H1 (cell line): ENCODE measurements at regions not wholly inside any gene's neighbourhood (a gene's known extent, or its start where the extent isn't known, plus 50 kb on each side); places are given as distances from the start of the nearest gene placed in this dataset.
"Not testable (repeated sequence)": the region's sequence is repeated elsewhere in the genome, so short reads cannot be mapped to it uniquely, and the experiment has no call there.

Source experiments
- CTCF ChIA-PET: fragments of 300-600 bp; sonication (Branson Sonifier 250); formaldehyde crosslinking; loops from one replicate; lab custom pipeline; 2021; ENCODE audit not compliant: partially characterized antibody; lab: Charles Lee
- POLR2A ChIA-PET: fragments of 300-600 bp; sonication (Branson Sonifier 250); formaldehyde crosslinking; loops from one replicate; lab custom pipeline; 2021; ENCODE audit warnings: inconsistent platforms; ENCODE audit not compliant: partially characterized antibody; lab: Charles Lee
- DNase-seq, 2 experiments: peaks; one replicate each; pipeline versions ENCODE4 v3.0.0 to v3.0.0-alpha.2; 2010 to 2022; ENCODE audit warnings: low spot score in 2 of 2, low read depth in 1 of 2, mixed read lengths in 1 of 2
- FAIRE-seq: peaks from 2 replicates; lab custom pipeline; 2011; peaks lifted over from hg19 to GRCh38; lab: Jason Lieb, UNC
- H2AFZ ChIP-seq: 2 replicates; pipeline ENCODE4 v1.8.1; 2012; ENCODE audit warnings: low read length, inconsistent platforms
- H2AK5ac ChIP-seq: 2 replicates; pipeline ENCODE4 v1.6.1; 2013; ENCODE audit warnings: low read depth, low read length
- H2BK120ac ChIP-seq: replicated peaks from 2 replicates; pipeline ENCODE3; 2013; ENCODE audit warnings: low read depth, low read length, inconsistent platforms
- H2BK12ac ChIP-seq: 2 replicates; pipeline ENCODE4 v1.6.1; 2013; ENCODE audit warnings: low read depth, low read length
- H2BK15ac ChIP-seq: 2 replicates; pipeline ENCODE4 v1.6.1; 2013; ENCODE audit warnings: low read length
- H2BK20ac ChIP-seq: 2 replicates; pipeline ENCODE4 v1.6.1; 2013; ENCODE audit warnings: low read length
- H2BK5ac ChIP-seq: 2 replicates; pipeline ENCODE4 v1.6.1; 2013; ENCODE audit warnings: low read depth, low read length
- H3K14ac ChIP-seq: 2 replicates; pipeline ENCODE4 v1.6.1; 2013; ENCODE audit warnings: inconsistent platforms; ENCODE audit not compliant: insufficient read length
- H3K18ac ChIP-seq: 2 replicates; pipeline ENCODE4 v1.6.1; 2013; ENCODE audit warnings: low read length; ENCODE audit errors: extremely low read depth
- H3K23ac ChIP-seq: 2 replicates; pipeline ENCODE4 v1.6.1; 2013; ENCODE audit warnings: inconsistent platforms; ENCODE audit not compliant: insufficient read length
- H3K23me2 ChIP-seq: 2 replicates; pipeline ENCODE4 v1.6.1; 2013; ENCODE audit warnings: low read depth, low read length
- H3K27ac ChIP-seq: 2 replicates; pipeline ENCODE4 v1.6.1; 2011; ENCODE audit warnings: low read depth, low read length, inconsistent platforms
- H3K27me3 ChIP-seq, 4 experiments: replicated peaks in 1 of 4; 1 replicate in 1 of 4; 2 replicates in 3 of 4; pipeline versions ENCODE4 v1.6.1 to v1.8.1; 2011 to 2013; ENCODE audit warnings: low read length in 3 of 4, mild to moderate bottlenecking in 3 of 4, inconsistent platforms in 2 of 4, mixed read lengths in 2 of 4, moderate library complexity in 1 of 4; ENCODE audit not compliant: control insufficient read depth in 3 of 4, insufficient read depth in 3 of 4; ENCODE audit errors: extremely low read depth in 1 of 4
- H3K36me3 ChIP-seq, 4 experiments: 2 replicates each; pipeline versions ENCODE4 v1.6.1 to v1.8.1; 2011 to 2013; ENCODE audit warnings: mild to moderate bottlenecking in 4 of 4, low read length in 3 of 4, moderate library complexity in 2 of 4, control low read depth in 1 of 4, inconsistent platforms in 1 of 4; ENCODE audit not compliant: insufficient read depth in 4 of 4, control insufficient read depth in 2 of 4
- H3K4ac ChIP-seq: replicated peaks from 2 replicates; pipeline ENCODE3; 2013; ENCODE audit warnings: low read length, low read depth, mixed read lengths, inconsistent platforms; ENCODE audit not compliant: insufficient read length
- H3K4me1 ChIP-seq, 4 experiments: replicated peaks in 1 of 4; 1 replicate in 1 of 4; 2 replicates in 3 of 4; pipeline versions ENCODE4 v1.6.1 to v1.8.1; 2011 to 2013; ENCODE audit warnings: low read length in 3 of 4, inconsistent platforms in 2 of 4, mixed read lengths in 1 of 4; ENCODE audit not compliant: insufficient read depth in 4 of 4, control insufficient read depth in 3 of 4
- H3K4me2 ChIP-seq, 2 experiments: 2 replicates each; pipeline versions ENCODE4 v1.6.1 to v1.8.1; 2011 to 2013; ENCODE audit warnings: low read depth in 2 of 2, low read length in 2 of 2, control low read depth in 1 of 2, inconsistent platforms in 1 of 2, mild to moderate bottlenecking in 1 of 2; ENCODE audit not compliant: insufficient read depth in 1 of 2
- H3K4me3 ChIP-seq, 4 experiments: fragments of 200-600, 300-600 bp in 1 of 4; sonication (generic), shearing (Covaris generic), sonication (Bioruptor Twin) in 1 of 4; 2 replicates each; pipeline versions ENCODE4 v1.5.1 to v1.8.1; 2011 to 2016; ENCODE audit warnings: low read length in 4 of 4, low read depth in 3 of 4, control low read depth in 2 of 4, inconsistent platforms in 2 of 4, mild to moderate bottlenecking in 2 of 4, mixed read lengths in 1 of 4, moderate library complexity in 1 of 4; ENCODE audit not compliant: insufficient read depth in 2 of 4; ENCODE audit errors: extremely low read depth in 1 of 4
- H3K56ac ChIP-seq: replicated peaks from 2 replicates; pipeline ENCODE3; 2013; ENCODE audit warnings: low read depth, mild to moderate bottlenecking, mixed read lengths, low read length, inconsistent platforms; ENCODE audit not compliant: insufficient read length
- H3K79me1 ChIP-seq: 2 replicates; pipeline ENCODE4 v1.6.1; 2013; ENCODE audit warnings: low read depth, low read length, control low read depth
- H3K79me2 ChIP-seq, 2 experiments: 2 replicates each; pipeline versions ENCODE4 v1.6.1 to v1.8.1; 2012 to 2013; ENCODE audit warnings: low read length in 2 of 2, mild to moderate bottlenecking in 2 of 2, inconsistent platforms in 1 of 2; ENCODE audit not compliant: insufficient read depth in 2 of 2, control insufficient read depth in 1 of 2
- H3K9ac ChIP-seq, 4 experiments: replicated peaks in 1 of 4; 1 replicate in 1 of 4; 2 replicates in 3 of 4; pipeline versions ENCODE4 v1.6.1 to v1.8.1; 2011 to 2013; ENCODE audit warnings: low read depth in 3 of 4, low read length in 3 of 4, control low read depth in 2 of 4, mild to moderate bottlenecking in 2 of 4, moderate library complexity in 2 of 4, inconsistent platforms in 1 of 4; ENCODE audit errors: extremely low read depth in 1 of 4
- H3K9me3 ChIP-seq, 2 experiments: 2 replicates each; pipeline versions ENCODE4 v1.6.1 to v1.8.1; 2012 to 2013; ENCODE audit warnings: mild to moderate bottlenecking in 2 of 2, moderate library complexity in 2 of 2, control low read depth in 1 of 2, inconsistent platforms in 1 of 2, low read depth in 1 of 2, low read length in 1 of 2, mixed read lengths in 1 of 2; ENCODE audit not compliant: insufficient read depth in 2 of 2
- H4K20me1 ChIP-seq, 2 experiments: replicated peaks in 1 of 2; 2 replicates each; pipeline versions ENCODE3 to v1.8.1; 2011 to 2013; ENCODE audit warnings: inconsistent platforms in 2 of 2, low read length in 2 of 2, mild to moderate bottlenecking in 1 of 2; ENCODE audit not compliant: insufficient read depth in 2 of 2, control insufficient read depth in 1 of 2
- H4K5ac ChIP-seq: 2 replicates; pipeline ENCODE4 v1.6.1; 2013; ENCODE audit warnings: low read length, low read depth, mixed read lengths, inconsistent platforms; ENCODE audit not compliant: insufficient read length
- H4K8ac ChIP-seq: 2 replicates; pipeline ENCODE4 v1.8.0; 2013; ENCODE audit warnings: mild to moderate bottlenecking, moderate library complexity, low read length, inconsistent platforms; ENCODE audit not compliant: insufficient read depth; ENCODE audit errors: extremely low read depth
- H4K91ac ChIP-seq: replicated peaks from 2 replicates; pipeline ENCODE3; 2013; ENCODE audit warnings: low read length, mixed read lengths, inconsistent platforms; ENCODE audit not compliant: insufficient read length
- WGBS, 2 experiments: shearing (Covaris generic) in 1 of 2; methylation state at CpG; one replicate each; pipeline versions ENCODE4 v1.1.6 to v1.1.7; 2013 to 2015; ENCODE audit warnings: low lambda C conversion rate in 2 of 2, mixed read lengths in 2 of 2, inconsistent platforms in 1 of 2, low coverage in 1 of 2, missing lambda C conversion rate in 1 of 2; ENCODE audit not compliant: insufficient replicate concordance in 2 of 2, insufficient coverage in 1 of 2, insufficient read length in 1 of 2; ENCODE audit errors: extremely low coverage in 1 of 2, missing lambda C conversion rate in 1 of 2; 5-methylcytosine and 5-hydroxymethylcytosine counted together

DNA sequence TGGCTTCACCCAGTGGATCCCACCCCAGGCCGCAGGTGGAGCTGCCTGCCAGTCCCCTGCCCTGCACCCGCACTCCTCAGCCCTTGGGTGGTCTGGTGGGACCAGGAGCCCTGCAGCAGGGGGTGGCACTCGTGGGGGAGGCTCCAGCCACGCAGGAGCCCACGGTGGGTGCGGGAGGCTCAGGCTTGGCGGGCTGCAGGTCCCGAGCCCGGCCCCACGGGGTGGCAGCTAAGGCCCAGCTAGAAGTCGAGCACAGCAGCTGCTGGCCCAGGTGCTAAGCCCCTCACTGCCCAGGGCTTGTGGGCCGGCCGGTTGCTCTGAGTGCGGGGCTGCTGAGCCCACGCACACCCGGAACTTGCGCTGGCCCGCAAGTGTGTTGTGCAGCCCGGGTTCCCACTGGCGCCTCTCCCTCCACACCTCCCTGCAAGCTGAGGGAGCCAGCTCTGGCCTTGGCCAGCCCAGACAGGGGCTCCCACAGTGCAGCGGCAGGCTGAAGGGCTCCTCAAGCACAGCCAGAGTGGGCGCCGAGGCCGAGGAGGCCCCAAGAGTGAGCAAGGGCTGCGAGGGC, 222.6 kb upstream of the LUZP2 start:
- H3K18ac ChIP-seq, H4K91ac ChIP-seq, H3K4me2 ChIP-seq, H3K27me3 ChIP-seq, H3K79me1 ChIP-seq, H3K9me3 ChIP-seq, H2BK12ac ChIP-seq, DNase-seq, H3K27ac ChIP-seq, H3K36me3 ChIP-seq, H3K4me3 ChIP-seq, H4K20me1 ChIP-seq, H3K14ac ChIP-seq, H3K4me1 ChIP-seq, H2AK5ac ChIP-seq, H3K56ac ChIP-seq, H3K23me2 ChIP-seq, H2BK20ac ChIP-seq, H3K4ac ChIP-seq, CTCF ChIA-PET, H3K9ac ChIP-seq, POLR2A ChIA-PET, H3K23ac ChIP-seq, FAIRE-seq, H4K5ac ChIP-seq, H4K8ac ChIP-seq, H3K79me2 ChIP-seq, H2BK15ac ChIP-seq, H2BK120ac ChIP-seq, H2AFZ ChIP-seq, H2BK5ac ChIP-seq: not testable (repeated sequence)
- WGBS, 2 experiments: 94% methylated on average over 16 of the region's 25 CpGs; no CpG with 5 or more reads in 1 of the 2 experiments
